ENCODE measurements at regions not wholly inside any gene's neighbourhood (a gene's known extent, or its start where the extent isn't known, plus 50 kb on each side); places are given as distances from the start of the nearest gene placed in this dataset.

- no peak for TF ChIP-seq CTCF (conservative IDR thresholded peaks at IDR 0.05; ENCODE audit: control insufficient read depth, insufficient read depth, low read depth, low read length)
- peak; percentile 49 for DNase-seq (ENCODE audit: low read depth)
- no peak overlapping the region for H3K4me3 ChIP-seq (ENCODE audit: control insufficient read depth, low read depth, low read length)
Measured at GRCh38 chr10:44786286-44786850, 124.8 kb upstream of the TMEM72 start.

- no peak for DNase-seq (ENCODE audit: low read depth)
- no peak overlapping the region for H3K4me3 ChIP-seq (ENCODE audit: control insufficient read depth, low read depth, low read length)
- TF ChIP-seq CTCF (conservative IDR thresholded peaks at IDR 0.05; ENCODE audit: control insufficient read depth, insufficient read depth, low read depth, low read length): no peak
Measured at GRCh38 chr10:44787480-44788075, 123.6 kb upstream of the TMEM72 start.

GRCh38 chr10:44788147-44789129, 122.7 kb upstream of the TMEM72 start:
- H3K4me3 ChIP-seq (ENCODE audit: control insufficient read depth, low read depth, low read length): no peak overlapping the region
- no peak for DNase-seq (ENCODE audit: low read depth)
- TF ChIP-seq CTCF (conservative IDR thresholded peaks at IDR 0.05; ENCODE audit: control insufficient read depth, insufficient read depth, low read depth, low read length): no peak

- H3K4me3 ChIP-seq (ENCODE audit: control insufficient read depth, low read depth, low read length): no peak overlapping the region
- TF ChIP-seq CTCF (conservative IDR thresholded peaks at IDR 0.05; ENCODE audit: control insufficient read depth, insufficient read depth, low read depth, low read length): no peak
- DNase-seq (ENCODE audit: low read depth): no peak
Measured at GRCh38 chr10:44792119-44792775, 118.9 kb upstream of the TMEM72 start.

- TF ChIP-seq CTCF (conservative IDR thresholded peaks at IDR 0.05; ENCODE audit: control insufficient read depth, insufficient read depth, low read depth, low read length): no peak
- DNase-seq (ENCODE audit: low read depth): no peak
- no peak overlapping the region for H3K4me3 ChIP-seq (ENCODE audit: control insufficient read depth, low read depth, low read length)
Measured at GRCh38 chr10:44799966-44800365, 111.2 kb upstream of the TMEM72 start.
